Osteoblast (primary cell): ENCODE measurements at regions not wholly inside any gene's neighbourhood (a gene's known extent, or its start where the extent isn't known, plus 50 kb on each side); places are given as distances from the start of the nearest gene placed in this dataset.

Experiments used
- DNase-seq: peaks from one replicate; pipeline ENCODE4 v3.0.0; 2011; ENCODE audit warnings: low spot score, mixed read lengths; ENCODE audit not compliant: insufficient read length; ENCODE audit errors: missing footprints
- H2AFZ ChIP-seq: 2 replicates; pipeline ENCODE4 v1.6.0; 2011; ENCODE audit warnings: mild to moderate bottlenecking, low read length
- H3K27ac ChIP-seq: 2 replicates; pipeline ENCODE4 v1.5.1; 2011; ENCODE audit warnings: mild to moderate bottlenecking, low read depth, low read length, moderate library complexity
- H3K27me3 ChIP-seq: 2 replicates; pipeline ENCODE4 v1.6.0; 2012; ENCODE audit warnings: mild to moderate bottlenecking, control low read depth, inconsistent platforms, low read length, moderate library complexity; ENCODE audit not compliant: insufficient read depth
- H3K36me3 ChIP-seq: 2 replicates; pipeline ENCODE4 v1.5.1; 2011; ENCODE audit warnings: mild to moderate bottlenecking, low read length, control low read depth, moderate library complexity; ENCODE audit not compliant: insufficient read depth
- H3K4me1 ChIP-seq: 2 replicates; pipeline ENCODE4 v1.5.1; 2011; ENCODE audit warnings: mild to moderate bottlenecking, low read length, control low read depth, moderate library complexity; ENCODE audit not compliant: insufficient read depth
- H3K4me2 ChIP-seq: 2 replicates; pipeline ENCODE4 v1.6.0; 2011; ENCODE audit warnings: mild to moderate bottlenecking, low read length; ENCODE audit not compliant: insufficient read depth
- H3K4me3 ChIP-seq: fragments of 200-600 bp; sonication (generic); 3 replicates; pipeline ENCODE4 v1.5.1; 2012; ENCODE audit warnings: mild to moderate bottlenecking, low read length, inconsistent platforms; ENCODE audit not compliant: insufficient read depth
- H3K79me2 ChIP-seq: 2 replicates; pipeline ENCODE4 v1.6.0; 2012; ENCODE audit warnings: mild to moderate bottlenecking, low read length, control low read depth, inconsistent platforms; ENCODE audit not compliant: insufficient read depth
- H3K9me3 ChIP-seq: 2 replicates; pipeline ENCODE4 v1.5.1; 2011; ENCODE audit warnings: low read depth, low read length, control low read depth
- H4K20me1 ChIP-seq: 2 replicates; pipeline ENCODE4 v1.6.0; 2012; ENCODE audit warnings: mild to moderate bottlenecking, low read length, control low read depth; ENCODE audit not compliant: insufficient read depth
- CTCF ChIP-seq: IDR thresholded peaks from 2 replicates; pipeline ENCODE4 v1.5.1; 2011; ENCODE audit warnings: mild to moderate bottlenecking, low read depth, low read length, moderate library complexity; ENCODE audit errors: extremely low read depth

DNA sequence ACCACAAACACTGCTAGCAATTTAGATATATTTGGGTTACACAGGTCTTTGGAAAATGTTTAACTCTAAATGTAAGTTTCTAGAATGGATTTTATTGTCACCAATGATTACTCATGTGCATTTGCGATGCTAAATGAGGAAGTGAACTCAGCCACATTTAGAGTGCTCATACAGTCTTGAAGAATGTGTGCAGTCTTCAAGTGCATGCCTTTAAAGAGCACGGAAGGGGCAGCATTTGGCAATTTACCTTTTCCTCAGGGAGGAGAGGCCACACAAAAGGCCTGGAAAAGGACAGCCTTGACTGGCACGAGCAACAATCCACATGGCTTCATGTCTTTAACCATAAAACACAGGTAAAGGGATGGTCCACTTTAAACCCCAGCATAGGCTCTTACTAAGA, 78.5 kb upstream of the STK17B start:
- H3K4me2 ChIP-seq = peak overlapping the region; percentile 41
- peak overlapping the region; percentile 91 for H3K27ac ChIP-seq
- H3K4me1 ChIP-seq = peaks cover 62% of the 10 kb centered on the region

DNA sequence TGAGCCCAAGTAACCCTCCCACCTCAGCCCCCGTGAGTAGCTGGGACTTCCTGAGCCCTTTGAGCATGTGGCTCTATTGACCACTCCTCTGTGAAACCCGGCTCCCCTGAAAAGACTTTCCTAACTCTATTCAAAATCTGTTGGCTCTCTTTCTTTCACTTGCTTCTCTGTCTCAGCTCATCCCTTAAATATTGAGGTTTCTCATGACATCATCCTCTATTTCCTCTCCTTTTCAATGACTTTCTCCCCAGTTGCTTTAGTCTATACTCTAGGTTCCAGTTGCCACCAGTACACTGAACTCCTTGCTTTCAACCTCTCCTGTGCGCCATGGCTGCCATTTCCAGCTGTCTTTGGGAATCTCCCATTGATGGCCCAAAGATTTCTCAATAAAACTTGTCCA, 79.8 kb upstream of the STK17B start:
- no peak overlapping the region for H3K4me2 ChIP-seq
- peak overlapping the region; percentile 91 for H3K27ac ChIP-seq
- no peaks in the 10 kb centered on the region for H3K9me3 ChIP-seq
- no peak for DNase-seq
- H3K36me3 ChIP-seq = peaks cover 7% of the 10 kb centered on the region
- no peak for TF ChIP-seq CTCF
- H4K20me1 ChIP-seq = no peaks in the 10 kb centered on the region
- peaks cover 2% of the 10 kb centered on the region for H3K79me2 ChIP-seq
- peaks cover 50% of the 10 kb centered on the region for H3K4me1 ChIP-seq
- no peak overlapping the region for H3K4me3 ChIP-seq
- no peak overlapping the region for H2AFZ ChIP-seq
- H3K27me3 ChIP-seq = no peaks in the 10 kb centered on the region

More for the DNA sequence above, 78.5 kb upstream of the STK17B start:
- Histone ChIP-seq H3K79me2 (peaks cover 2% of the 10 kb centered on the region), H2AFZ (no peak overlapping the region), H3K4me3 (no peak overlapping the region), H3K36me3 (peaks cover 7% of the 10 kb centered on the region), H3K9me3 (no peaks in the 10 kb centered on the region), H4K20me1 (no peaks in the 10 kb centered on the region), H3K27me3 (no peaks in the 10 kb centered on the region)
- DNase-seq = peak; percentile 69
- TF ChIP-seq CTCF = no peak

GRCh38 chr2:196252408-196253115, 81.2 kb upstream of the STK17B start:
- Histone ChIP-seq H3K9me3 (no peaks in the 10 kb centered on the region), H3K79me2 (peaks cover 2% of the 10 kb centered on the region), H3K36me3 (peaks cover 7% of the 10 kb centered on the region), H3K27ac (peak overlapping the region; percentile 68), H4K20me1 (no peaks in the 10 kb centered on the region), H3K4me2 (no peak overlapping the region), H3K27me3 (no peaks in the 10 kb centered on the region), H2AFZ (no peak overlapping the region), H3K4me1 (peaks cover 45% of the 10 kb centered on the region), H3K4me3 (no peak overlapping the region)
- no peak for TF ChIP-seq CTCF
- no peak for DNase-seq

- no peak for TF ChIP-seq CTCF
- Histone ChIP-seq H3K36me3 (peaks cover 7% of the 10 kb centered on the region), H4K20me1 (no peaks in the 10 kb centered on the region), H2AFZ (no peak overlapping the region), H3K9me3 (no peaks in the 10 kb centered on the region), H3K4me2 (no peak overlapping the region), H3K79me2 (peaks cover 5% of the 10 kb centered on the region), H3K27me3 (no peaks in the 10 kb centered on the region), H3K4me3 (no peak overlapping the region), H3K27ac (peak overlapping the region; percentile 68), H3K4me1 (peaks cover 39% of the 10 kb centered on the region)
- no peak for DNase-seq
Measured at GRCh38 chr2:196253116-196253480, 81.7 kb upstream of the STK17B start.
